WTC11 (cell line): ENCODE measurements at regions not wholly inside any gene's neighbourhood (a gene's known extent, or its start where the extent isn't known, plus 50 kb on each side); places are given as distances from the start of the nearest gene placed in this dataset.

Experiments
- ARID4B ChIP-seq: sonication (generic); formaldehyde crosslinking; IDR thresholded peaks from 2 replicates; pipeline ENCODE4 v1.8.0; 2023; ENCODE audit warnings: missing genetic modification reagents, mild to moderate bottlenecking, borderline replicate concordance
- CBFB ChIP-seq: sonication (generic); formaldehyde crosslinking; IDR thresholded peaks from 2 replicates; pipeline ENCODE4 v1.8.1; 2022; ENCODE audit warnings: mild to moderate bottlenecking, low read depth, missing genetic modification reagents
- CREB1 ChIP-seq: sonication (generic); formaldehyde crosslinking; IDR thresholded peaks from 2 replicates; pipeline ENCODE4 v1.8.0; 2023; ENCODE audit warnings: mild to moderate bottlenecking, missing genetic modification reagents
- ESRRA ChIP-seq: sonication (generic); formaldehyde crosslinking; IDR thresholded peaks from 2 replicates; pipeline ENCODE4 v1.8.1; 2022; ENCODE audit warnings: mild to moderate bottlenecking, missing genetic modification reagents, borderline replicate concordance
- FOXK1 ChIP-seq: sonication (generic); formaldehyde crosslinking; IDR thresholded peaks from 2 replicates; pipeline ENCODE4 v1.8.0; 2022; ENCODE audit warnings: mild to moderate bottlenecking, moderate library complexity, missing genetic modification reagents
- JUN ChIP-seq: sonication (generic); formaldehyde crosslinking; IDR thresholded peaks from 2 replicates; pipeline ENCODE4 v1.8.0; 2023; ENCODE audit warnings: mild to moderate bottlenecking, missing genetic modification reagents
- MXD4 ChIP-seq: fragments of 250-450 bp; sonication (Bioruptor Pico); IDR thresholded peaks from 2 replicates; pipeline ENCODE4 v1.8.0; 2021; ENCODE audit warnings: mild to moderate bottlenecking, moderate library complexity, borderline replicate concordance
- PRRX2 ChIP-seq: fragments of 250-450 bp; sonication (Bioruptor Pico); IDR thresholded peaks from 2 replicates; pipeline ENCODE4 v1.8.0; 2021; ENCODE audit warnings: mild to moderate bottlenecking
- SP1 ChIP-seq: sonication (generic); formaldehyde crosslinking; conservative IDR thresholded peaks from 2 replicates; pipeline ENCODE4 v1.8.1; 2022; ENCODE audit warnings: missing genetic modification reagents
- ZNF138 ChIP-seq: sonication (generic); formaldehyde crosslinking; conservative IDR thresholded peaks from 2 replicates; pipeline ENCODE4 v1.8.1; 2022; ENCODE audit warnings: mild to moderate bottlenecking, moderate library complexity, missing genetic modification reagents
- ZNF317 ChIP-seq: sonication (generic); formaldehyde crosslinking; IDR thresholded peaks from 2 replicates; pipeline ENCODE4 v1.8.1; 2023; ENCODE audit warnings: low read depth, mild to moderate bottlenecking, moderate library complexity, missing genetic modification reagents, borderline replicate concordance
- TF ChIP-seq, protein P1 (sequence below): fragments of 200-600 bp; IDR thresholded peaks from 2 replicates; pipeline ENCODE4 v1.8.0; 2022; ENCODE audit warnings: antibody characterized with exemption
- TF ChIP-seq, protein P2 (sequence below): sonication (generic); formaldehyde crosslinking; conservative IDR thresholded peaks from 2 replicates; pipeline ENCODE4 v1.8.1; 2023; ENCODE audit warnings: mild to moderate bottlenecking, low read depth, missing genetic modification reagents, moderate library complexity
- TF ChIP-seq, protein P3 (sequence below): sonication (generic); formaldehyde crosslinking; IDR thresholded peaks from 2 replicates; pipeline ENCODE4 v1.8.0; 2022; ENCODE audit warnings: mild to moderate bottlenecking, missing genetic modification reagents

GRCh38 chr20:17068084-17068711 is 158.6 kb upstream of the PCSK2 start:
- no peak for TF ChIP-seq JUN (CRISPR knock-in tag)
- no peak for TF ChIP-seq CBFB (CRISPR knock-in tag)
- no peak for TF ChIP-seq FOXK1 (CRISPR knock-in tag)
- TF ChIP-seq, protein P1, sequence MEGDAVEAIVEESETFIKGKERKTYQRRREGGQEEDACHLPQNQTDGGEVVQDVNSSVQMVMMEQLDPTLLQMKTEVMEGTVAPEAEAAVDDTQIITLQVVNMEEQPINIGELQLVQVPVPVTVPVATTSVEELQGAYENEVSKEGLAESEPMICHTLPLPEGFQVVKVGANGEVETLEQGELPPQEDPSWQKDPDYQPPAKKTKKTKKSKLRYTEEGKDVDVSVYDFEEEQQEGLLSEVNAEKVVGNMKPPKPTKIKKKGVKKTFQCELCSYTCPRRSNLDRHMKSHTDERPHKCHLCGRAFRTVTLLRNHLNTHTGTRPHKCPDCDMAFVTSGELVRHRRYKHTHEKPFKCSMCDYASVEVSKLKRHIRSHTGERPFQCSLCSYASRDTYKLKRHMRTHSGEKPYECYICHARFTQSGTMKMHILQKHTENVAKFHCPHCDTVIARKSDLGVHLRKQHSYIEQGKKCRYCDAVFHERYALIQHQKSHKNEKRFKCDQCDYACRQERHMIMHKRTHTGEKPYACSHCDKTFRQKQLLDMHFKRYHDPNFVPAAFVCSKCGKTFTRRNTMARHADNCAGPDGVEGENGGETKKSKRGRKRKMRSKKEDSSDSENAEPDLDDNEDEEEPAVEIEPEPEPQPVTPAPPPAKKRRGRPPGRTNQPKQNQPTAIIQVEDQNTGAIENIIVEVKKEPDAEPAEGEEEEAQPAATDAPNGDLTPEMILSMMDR, result no peak
- no peak for TF ChIP-seq PRRX2 (CRISPR knock-in tag)
- TF ChIP-seq, protein P2, sequence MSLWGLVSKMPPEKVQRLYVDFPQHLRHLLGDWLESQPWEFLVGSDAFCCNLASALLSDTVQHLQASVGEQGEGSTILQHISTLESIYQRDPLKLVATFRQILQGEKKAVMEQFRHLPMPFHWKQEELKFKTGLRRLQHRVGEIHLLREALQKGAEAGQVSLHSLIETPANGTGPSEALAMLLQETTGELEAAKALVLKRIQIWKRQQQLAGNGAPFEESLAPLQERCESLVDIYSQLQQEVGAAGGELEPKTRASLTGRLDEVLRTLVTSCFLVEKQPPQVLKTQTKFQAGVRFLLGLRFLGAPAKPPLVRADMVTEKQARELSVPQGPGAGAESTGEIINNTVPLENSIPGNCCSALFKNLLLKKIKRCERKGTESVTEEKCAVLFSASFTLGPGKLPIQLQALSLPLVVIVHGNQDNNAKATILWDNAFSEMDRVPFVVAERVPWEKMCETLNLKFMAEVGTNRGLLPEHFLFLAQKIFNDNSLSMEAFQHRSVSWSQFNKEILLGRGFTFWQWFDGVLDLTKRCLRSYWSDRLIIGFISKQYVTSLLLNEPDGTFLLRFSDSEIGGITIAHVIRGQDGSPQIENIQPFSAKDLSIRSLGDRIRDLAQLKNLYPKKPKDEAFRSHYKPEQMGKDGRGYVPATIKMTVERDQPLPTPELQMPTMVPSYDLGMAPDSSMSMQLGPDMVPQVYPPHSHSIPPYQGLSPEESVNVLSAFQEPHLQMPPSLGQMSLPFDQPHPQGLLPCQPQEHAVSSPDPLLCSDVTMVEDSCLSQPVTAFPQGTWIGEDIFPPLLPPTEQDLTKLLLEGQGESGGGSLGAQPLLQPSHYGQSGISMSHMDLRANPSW (CRISPR knock-in tag), result no peak
- no peak for TF ChIP-seq ZNF138
- TF ChIP-seq, protein P3, sequence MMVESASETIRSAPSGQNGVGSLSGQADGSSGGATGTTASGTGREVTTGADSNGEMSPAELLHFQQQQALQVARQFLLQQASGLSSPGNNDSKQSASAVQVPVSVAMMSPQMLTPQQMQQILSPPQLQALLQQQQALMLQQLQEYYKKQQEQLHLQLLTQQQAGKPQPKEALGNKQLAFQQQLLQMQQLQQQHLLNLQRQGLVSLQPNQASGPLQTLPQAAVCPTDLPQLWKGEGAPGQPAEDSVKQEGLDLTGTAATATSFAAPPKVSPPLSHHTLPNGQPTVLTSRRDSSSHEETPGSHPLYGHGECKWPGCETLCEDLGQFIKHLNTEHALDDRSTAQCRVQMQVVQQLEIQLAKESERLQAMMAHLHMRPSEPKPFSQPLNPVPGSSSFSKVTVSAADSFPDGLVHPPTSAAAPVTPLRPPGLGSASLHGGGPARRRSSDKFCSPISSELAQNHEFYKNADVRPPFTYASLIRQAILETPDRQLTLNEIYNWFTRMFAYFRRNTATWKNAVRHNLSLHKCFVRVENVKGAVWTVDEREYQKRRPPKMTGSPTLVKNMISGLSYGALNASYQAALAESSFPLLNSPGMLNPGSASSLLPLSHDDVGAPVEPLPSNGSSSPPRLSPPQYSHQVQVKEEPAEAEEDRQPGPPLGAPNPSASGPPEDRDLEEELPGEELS, result no peak
- no peak for TF ChIP-seq ZNF317
- TF ChIP-seq CREB1, result no peak
- TF ChIP-seq SP1 (CRISPR knock-in tag), result no peak
- no peak for TF ChIP-seq ESRRA (CRISPR knock-in tag)
- TF ChIP-seq ARID4B (CRISPR knock-in tag), result no peak
- no peak for TF ChIP-seq MXD4 (CRISPR knock-in tag)
